Naive B cell (primary cell): ENCODE measurements at regions not wholly inside any gene's neighbourhood (a gene's known extent, or its start where the extent isn't known, plus 50 kb on each side); places are given as distances from the start of the nearest gene placed in this dataset.

Experiments used
- ATAC-seq, 2 donors: fragments of 150-1000 bp; cut with Tn5 transposase; 2 replicates each; pipeline ENCODE4 v1.10.0; 2021; ENCODE audit warnings: low read depth in 2 of 2, mild to moderate bottlenecking in 2 of 2, moderate library complexity in 2 of 2
- DNase-seq: peaks from one replicate; pipeline ENCODE4 v3.0.0; 2022
- H3K27ac Mint-ChIP-seq, 6 donors: one replicate each; pipeline ENCODE4 v1.8.0; 2020 to 2022; ENCODE audit warnings: mild to moderate bottlenecking in 6 of 6, mixed read lengths in 6 of 6, moderate library complexity in 5 of 6, inconsistent platforms in 2 of 6
- H3K27me3 Mint-ChIP-seq, 3 donors: one replicate each; pipeline ENCODE4 v1.8.0; 2021 to 2022; ENCODE audit warnings: mixed read lengths in 3 of 3, mild to moderate bottlenecking in 1 of 3
- H3K36me3 Mint-ChIP-seq, 2 donors: one replicate each; pipeline ENCODE4 v1.8.0; 2020 to 2022; ENCODE audit warnings: mixed read lengths in 2 of 2, inconsistent platforms in 1 of 2, mild to moderate bottlenecking in 1 of 2
- H3K4me1 Mint-ChIP-seq, 3 donors: one replicate each; pipeline ENCODE4 v1.8.0; 2020 to 2022; ENCODE audit warnings: mixed read lengths in 3 of 3, inconsistent platforms in 1 of 3, mild to moderate bottlenecking in 1 of 3, moderate library complexity in 1 of 3
- H3K4me3 Mint-ChIP-seq, 8 donors: one replicate each; pipeline ENCODE4 v1.8.0; 2020 to 2022; ENCODE audit warnings: mild to moderate bottlenecking in 8 of 8, mixed read lengths in 8 of 8, moderate library complexity in 8 of 8, inconsistent platforms in 2 of 8
- H3K9me3 Mint-ChIP-seq, 7 donors: one replicate each; pipeline ENCODE4 v1.8.0; 2020 to 2022; ENCODE audit warnings: mixed read lengths in 7 of 7, mild to moderate bottlenecking in 5 of 7, inconsistent platforms in 2 of 7, moderate library complexity in 1 of 7

DNA sequence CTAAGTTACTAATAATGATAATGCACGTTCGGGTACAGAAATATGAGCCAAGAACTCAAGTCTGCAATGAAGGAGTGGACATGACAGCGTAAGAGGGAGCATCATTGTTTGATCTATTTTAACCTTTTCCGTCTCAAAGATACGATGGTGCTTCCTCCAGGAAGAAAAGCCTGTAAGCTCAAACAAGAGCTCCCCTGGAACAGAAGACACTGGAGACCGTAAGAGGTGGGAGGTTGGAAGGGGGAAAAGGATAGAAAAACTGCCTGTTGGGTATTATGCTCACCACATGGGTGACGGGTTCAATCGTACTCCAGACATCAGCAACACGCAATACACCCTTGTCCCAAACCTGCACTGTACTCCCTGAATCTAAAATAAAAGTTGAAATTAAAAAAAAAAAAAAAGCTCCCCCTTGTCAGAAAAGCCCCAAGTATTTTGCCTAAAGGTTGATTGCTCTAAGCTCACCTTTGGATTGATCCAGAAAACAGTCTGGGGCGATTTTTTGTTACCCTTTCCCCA lies 180.5 kb downstream of the TRIM27 start:
- no peak for DNase-seq
- Mint-ChIP-seq H3K9me3 (peaks cover 4 to 38% (median 18%) of the 10 kb centered on the region in 7 donors), H3K36me3 (peaks cover 19 to 21% of the 10 kb centered on the region in 2 donors), H3K27me3 (peaks cover 62 to 66% (median 64%) of the 10 kb centered on the region in 3 donors), H3K4me3 (no peak overlapping the region), H3K27ac (peak overlapping the region in 1 of 6 donors; percentile 83), H3K4me1 (no peaks in the 10 kb centered on the region)
- no peak for ATAC-seq

DNA sequence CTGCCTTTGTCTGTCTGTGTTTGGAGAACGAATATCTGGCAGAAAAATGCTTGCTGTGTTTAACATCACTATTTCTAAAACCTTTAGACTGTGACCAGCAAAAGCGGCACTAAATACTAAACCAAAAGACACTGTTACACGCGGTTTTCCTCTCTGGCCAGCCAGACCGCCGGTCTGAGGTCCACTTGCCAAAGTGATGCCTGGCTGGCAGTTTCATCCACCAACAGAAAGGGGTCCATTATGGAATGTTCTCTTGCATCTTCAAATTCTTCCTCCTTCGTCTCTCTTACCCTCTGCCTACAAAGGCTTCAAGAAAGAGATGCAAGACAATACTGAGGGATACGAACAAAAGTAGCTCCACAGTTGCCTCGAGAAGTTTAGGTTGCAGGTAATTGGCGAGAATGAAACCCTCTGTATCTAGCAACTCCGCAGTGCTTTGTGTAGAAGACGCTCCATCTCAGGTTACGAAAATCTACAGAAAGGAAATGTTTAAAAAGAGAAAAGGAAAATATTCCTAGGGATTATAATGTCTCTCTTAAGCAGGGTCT lies 176.6 kb downstream of the TRIM27 start:
- Mint-ChIP-seq H3K27ac (no peak overlapping the region), H3K4me3 (no peak overlapping the region), H3K27me3 (peaks cover 60 to 69% (median 68%) of the 10 kb centered on the region in 3 donors), H3K9me3 (peaks cover 15 to 62% (median 36%) of the 10 kb centered on the region in 7 donors), H3K4me1 (no peaks in the 10 kb centered on the region), H3K36me3 (peaks cover 16 to 33% of the 10 kb centered on the region in 2 donors)
- ATAC-seq (no peak), DNase-seq (no peak)

DNA sequence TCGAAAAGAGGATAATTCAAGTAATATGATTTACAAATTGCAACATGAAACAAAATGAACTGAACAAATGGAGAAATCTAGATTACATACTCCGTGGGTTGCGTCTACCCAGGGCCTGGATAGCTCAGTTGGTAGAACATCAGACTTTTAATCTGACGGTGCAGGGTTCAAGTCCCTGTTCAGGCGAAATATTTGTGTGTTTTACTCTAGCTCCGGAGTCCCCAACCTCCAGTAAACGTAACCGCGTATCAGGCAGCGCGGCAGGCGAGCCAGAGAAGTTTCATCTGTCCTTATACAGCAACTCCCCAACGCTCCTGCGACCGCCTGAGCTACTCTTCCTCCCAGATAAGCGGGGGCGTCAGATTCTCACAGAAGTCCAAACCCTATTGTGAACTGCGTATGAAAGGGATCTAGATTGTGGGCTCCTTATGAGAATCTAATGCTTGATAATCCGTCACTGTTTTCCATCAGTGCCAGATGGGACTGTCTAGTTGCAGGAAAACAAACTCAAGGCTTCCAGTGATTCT lies 176.1 kb downstream of the TRIM27 start:
- peaks cover 58 to 68% (median 68%) of the 10 kb centered on the region in 3 donors for H3K27me3 Mint-ChIP-seq
- no peak for ATAC-seq
- H3K4me3 Mint-ChIP-seq = no peak overlapping the region
- DNase-seq = no peak
- peaks cover 15 to 62% (median 36%) of the 10 kb centered on the region in 7 donors for H3K9me3 Mint-ChIP-seq
- H3K36me3 Mint-ChIP-seq = peaks cover 16 to 33% of the 10 kb centered on the region in 2 donors
- H3K4me1 Mint-ChIP-seq = no peaks in the 10 kb centered on the region
- no peak overlapping the region for H3K27ac Mint-ChIP-seq

DNA sequence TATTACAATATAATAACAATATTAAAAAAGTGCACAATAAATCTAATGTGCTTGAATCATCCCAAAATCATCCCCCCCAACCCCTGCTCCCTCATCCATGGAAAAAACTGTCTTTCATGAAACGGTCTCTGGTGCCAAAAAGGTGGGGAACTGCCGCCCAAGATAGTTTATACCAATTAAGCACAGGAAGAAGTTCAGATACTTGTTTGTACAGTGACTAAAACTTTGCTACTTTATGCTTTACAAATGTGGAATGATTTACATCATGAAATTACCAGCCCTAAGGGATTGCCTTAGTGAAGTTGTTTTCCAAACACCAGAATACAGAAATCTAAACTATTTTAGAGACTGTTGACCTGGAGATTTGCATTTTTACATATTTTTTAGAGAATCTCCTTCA lies 175.6 kb downstream of the TRIM27 start:
- ATAC-seq (no peak), DNase-seq (no peak)
- H3K36me3 Mint-ChIP-seq = peaks cover 13 to 33% of the 10 kb centered on the region in 2 donors
- H3K4me1 Mint-ChIP-seq = no peaks in the 10 kb centered on the region
- H3K27ac Mint-ChIP-seq = no peak overlapping the region
- H3K4me3 Mint-ChIP-seq = no peak overlapping the region
- peaks cover 15 to 66% (median 34%) of the 10 kb centered on the region in 7 donors for H3K9me3 Mint-ChIP-seq
- peaks cover 54 to 64% (median 63%) of the 10 kb centered on the region in 3 donors for H3K27me3 Mint-ChIP-seq

DNA sequence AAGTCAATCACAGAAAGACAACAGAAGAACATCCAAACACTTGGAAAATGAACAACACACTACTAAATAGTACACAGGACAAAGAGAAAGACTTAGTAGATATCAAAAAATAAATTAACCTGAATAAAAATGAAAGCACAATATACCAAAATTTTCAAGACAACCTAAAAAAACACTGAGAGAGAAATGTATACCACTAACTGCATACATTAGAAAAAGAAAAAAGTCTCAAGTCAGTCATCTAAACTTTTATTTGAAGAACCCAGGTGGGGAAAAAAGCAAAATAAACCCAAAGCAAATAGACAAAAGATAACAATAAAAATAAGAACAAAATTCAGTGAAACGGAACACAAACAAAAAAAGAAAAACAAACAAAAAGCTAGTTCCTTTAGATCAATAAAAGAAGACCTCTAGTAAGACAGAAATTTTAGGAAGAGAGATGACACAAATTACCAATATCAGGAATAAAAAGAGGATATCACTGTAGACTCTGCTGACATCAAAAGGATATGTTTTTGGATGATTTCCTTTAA lies 172.8 kb downstream of the TRIM27 start:
- H3K9me3 Mint-ChIP-seq = peaks cover 12 to 73% (median 36%) of the 10 kb centered on the region in 7 donors
- H3K4me1 Mint-ChIP-seq = no peaks in the 10 kb centered on the region
- no peak overlapping the region for H3K4me3 Mint-ChIP-seq
- peaks cover 35 to 57% (median 42%) of the 10 kb centered on the region in 3 donors for H3K27me3 Mint-ChIP-seq
- H3K27ac Mint-ChIP-seq = no peak overlapping the region
- DNase-seq (no peak), ATAC-seq (no peak)
- H3K36me3 Mint-ChIP-seq = peaks cover 11 to 26% of the 10 kb centered on the region in 2 donors

DNA sequence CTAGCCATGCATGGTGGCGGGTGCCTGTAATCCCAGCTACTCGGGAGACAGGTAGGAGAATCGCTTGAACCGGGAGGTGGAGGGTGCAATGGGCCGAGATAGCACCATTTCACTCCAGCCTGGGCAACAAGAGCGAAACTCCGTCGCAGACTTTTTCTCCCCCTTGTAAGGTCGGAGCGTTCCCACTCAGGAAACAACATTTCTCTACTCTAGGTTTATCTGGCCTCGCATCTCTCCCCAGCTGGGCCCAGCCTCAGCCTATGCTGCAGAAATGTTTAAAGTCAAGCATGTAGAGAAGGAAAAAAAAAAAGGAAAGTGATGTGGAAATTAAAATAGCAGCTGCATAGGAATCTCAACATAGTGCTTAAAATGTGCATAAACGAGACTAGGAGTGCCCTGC lies 172.3 kb downstream of the TRIM27 start:
- H3K4me3 Mint-ChIP-seq = no peak overlapping the region
- DNase-seq (no peak), ATAC-seq (no peak)
- peaks cover 11 to 24% of the 10 kb centered on the region in 2 donors for H3K36me3 Mint-ChIP-seq
- H3K9me3 Mint-ChIP-seq = peaks cover 12 to 71% (median 33%) of the 10 kb centered on the region in 7 donors
- H3K27ac Mint-ChIP-seq = no peak overlapping the region
- H3K27me3 Mint-ChIP-seq = peaks cover 32 to 53% (median 39%) of the 10 kb centered on the region in 3 donors
- H3K4me1 Mint-ChIP-seq = no peaks in the 10 kb centered on the region

DNA sequence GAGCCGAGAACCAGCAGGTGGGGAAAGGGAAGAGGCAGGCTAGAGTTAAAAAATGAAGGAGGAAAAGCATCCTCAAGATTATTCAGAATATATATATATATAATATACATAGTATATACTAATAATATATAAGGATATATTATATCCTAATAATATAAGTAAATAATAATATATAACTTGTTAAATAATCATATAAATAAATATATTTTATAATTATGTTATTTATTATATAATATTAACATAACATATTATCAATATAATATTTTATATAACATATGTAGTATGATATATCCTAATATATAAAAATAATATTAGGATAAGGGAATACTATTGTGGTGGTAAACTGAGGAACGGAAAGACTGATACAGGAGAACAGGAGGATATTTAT lies 171.8 kb downstream of the TRIM27 start:
- Mint-ChIP-seq H3K4me1 (no peaks in the 10 kb centered on the region), H3K9me3 (peaks cover 12 to 72% (median 33%) of the 10 kb centered on the region in 7 donors), H3K4me3 (no peak overlapping the region), H3K27ac (no peak overlapping the region), H3K27me3 (peaks cover 30 to 49% (median 42%) of the 10 kb centered on the region in 3 donors), H3K36me3 (peaks cover 11 to 24% of the 10 kb centered on the region in 2 donors)
- no peak for DNase-seq
- ATAC-seq = no peak

DNA sequence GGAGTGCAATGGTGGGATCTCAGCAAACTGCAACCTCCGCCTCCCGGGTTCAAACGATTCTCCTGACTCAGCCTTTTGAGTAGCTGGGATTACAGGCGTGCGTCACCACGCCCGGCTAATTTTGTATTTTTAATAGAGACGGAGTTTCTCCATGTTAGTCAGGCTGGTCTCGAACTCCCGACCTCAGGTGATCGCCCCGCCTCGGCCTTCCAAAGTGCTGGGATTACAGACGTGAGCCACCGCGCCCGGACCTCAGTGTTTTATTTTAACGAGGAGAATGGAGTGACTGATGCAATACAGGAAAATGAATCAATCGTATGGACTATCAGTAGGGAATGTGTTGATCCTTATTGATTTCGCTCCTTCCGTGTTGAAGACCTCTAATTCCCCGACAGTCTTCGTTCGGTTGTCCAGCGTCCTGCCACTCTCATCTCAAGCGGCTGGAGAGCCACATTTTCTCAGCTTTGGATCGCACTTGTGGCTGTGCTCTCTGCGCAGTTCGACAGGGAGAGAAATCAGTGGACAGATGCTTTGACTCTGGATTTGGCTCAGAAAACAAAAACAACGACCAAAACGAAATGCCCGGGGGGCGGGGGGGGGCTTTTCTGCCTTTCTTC lies 166.2 kb downstream of the TRIM27 start:
- Mint-ChIP-seq H3K27me3 (peaks cover 29 to 49% (median 42%) of the 10 kb centered on the region in 3 donors), H3K27ac (no peak overlapping the region), H3K9me3 (peaks cover 0 to 37% (median 8%) of the 10 kb centered on the region in 7 donors), H3K4me3 (no peak overlapping the region), H3K36me3 (peaks cover 0 to 8% of the 10 kb centered on the region in 2 donors), H3K4me1 (no peaks in the 10 kb centered on the region)
- DNase-seq (no peak), ATAC-seq (no peak)

DNA sequence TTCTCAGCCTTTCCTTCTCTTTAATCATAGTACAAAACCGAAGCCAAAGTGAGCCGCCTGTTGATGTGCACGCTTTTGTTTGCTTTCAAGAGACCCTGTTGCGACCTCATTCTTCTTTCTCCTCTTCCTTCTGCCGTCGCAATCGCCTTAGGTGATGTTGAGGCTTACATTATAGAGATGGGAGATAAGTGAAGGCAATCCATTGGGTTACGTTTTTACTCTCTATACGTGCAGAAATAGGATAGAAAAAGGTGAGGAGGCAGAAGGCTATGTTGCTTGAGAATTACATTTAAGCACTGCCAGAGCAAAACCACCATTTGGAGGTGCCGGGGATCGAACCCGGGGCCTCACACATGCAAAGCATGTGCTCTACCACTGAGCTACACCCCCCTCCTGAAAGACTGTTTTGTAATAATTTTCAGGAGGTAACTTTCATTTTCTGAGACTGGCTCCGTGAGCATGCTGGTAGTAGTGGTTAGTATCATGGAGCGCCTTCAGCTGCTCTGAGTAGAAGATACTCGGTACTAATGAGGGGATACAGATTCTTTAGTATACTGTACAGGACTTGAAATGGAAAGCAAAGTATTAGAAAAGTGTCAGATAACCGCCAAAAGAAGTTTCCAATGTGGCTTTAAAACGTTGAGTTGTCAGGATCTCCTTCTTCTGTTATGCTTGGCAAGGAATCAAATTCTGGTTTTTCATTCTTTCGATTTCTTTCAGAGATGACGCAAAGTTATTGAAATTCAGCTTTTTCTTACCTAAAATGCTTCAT lies 165.6 kb downstream of the TRIM27 start:
- ATAC-seq (no peak), DNase-seq (no peak)
- Mint-ChIP-seq H3K27me3 (peaks cover 36 to 56% (median 49%) of the 10 kb centered on the region in 3 donors), H3K4me3 (no peak overlapping the region), H3K27ac (no peak overlapping the region), H3K9me3 (peaks cover 0 to 37% (median 7%) of the 10 kb centered on the region in 7 donors), H3K4me1 (no peaks in the 10 kb centered on the region), H3K36me3 (peaks cover 0 to 8% of the 10 kb centered on the region in 2 donors)

DNA sequence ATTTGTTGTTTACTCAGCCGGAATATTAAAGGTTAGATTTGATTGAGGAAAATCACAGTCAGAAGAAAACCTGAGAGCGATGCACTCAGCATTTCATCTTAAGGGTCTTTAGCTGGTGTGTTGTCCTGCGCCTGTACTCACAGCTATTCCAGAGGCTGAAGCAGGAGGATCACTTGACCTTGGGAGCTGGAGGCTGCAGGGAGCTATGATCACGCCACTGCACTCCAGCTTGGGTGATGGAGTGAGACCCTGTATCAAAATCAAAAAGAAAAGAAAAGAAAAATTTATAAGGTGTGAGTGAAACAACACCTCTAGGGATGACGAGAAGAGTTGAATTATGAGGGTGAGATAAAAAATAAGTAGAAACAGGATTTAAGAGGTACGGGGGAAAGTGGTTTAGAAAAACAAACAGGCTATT lies 165.0 kb downstream of the TRIM27 start:
- Mint-ChIP-seq H3K9me3 (peaks cover 0 to 42% (median 6%) of the 10 kb centered on the region in 7 donors), H3K27me3 (peaks cover 40 to 59% (median 55%) of the 10 kb centered on the region in 3 donors), H3K36me3 (peaks cover 0 to 8% of the 10 kb centered on the region in 2 donors), H3K4me3 (no peak overlapping the region), H3K4me1 (no peaks in the 10 kb centered on the region), H3K27ac (no peak overlapping the region)
- ATAC-seq = no peak
- no peak for DNase-seq

DNA sequence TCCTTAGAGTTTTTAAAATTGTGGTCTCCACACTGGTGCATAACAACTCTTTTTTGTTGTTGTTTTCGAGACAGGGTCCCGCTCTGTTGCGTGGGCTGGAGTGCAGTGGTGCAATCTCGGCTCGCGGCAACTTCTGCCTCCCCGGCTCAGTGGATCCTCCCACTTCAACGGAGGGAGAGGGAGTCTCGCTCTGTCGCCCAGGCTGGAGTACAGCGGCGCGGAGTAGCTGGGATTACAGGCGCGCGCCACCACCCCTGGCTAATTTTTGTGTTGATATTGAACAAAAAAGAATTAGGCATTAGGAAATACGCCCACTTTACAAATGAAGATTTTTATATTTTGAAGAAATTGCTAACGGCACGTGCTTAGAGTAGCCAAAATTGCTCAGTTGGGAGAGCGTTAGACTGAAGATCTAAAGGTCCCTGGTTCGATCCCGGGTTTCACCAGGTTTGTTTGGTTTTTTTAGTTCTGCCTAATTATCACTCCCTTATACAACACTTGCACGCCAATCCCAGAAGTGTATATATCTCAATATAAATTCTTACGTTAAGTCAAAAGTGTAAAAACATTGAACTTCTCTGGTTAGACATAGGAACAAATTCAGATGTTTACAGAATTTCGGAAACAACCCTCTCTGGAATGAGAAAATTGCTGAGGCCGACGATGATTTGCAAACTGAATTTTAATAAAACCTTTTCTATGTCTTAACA lies 159.6 kb downstream of the TRIM27 start:
- H3K4me3 Mint-ChIP-seq = peak overlapping the region in 1 of 8 donors; percentile 7
- ATAC-seq = no peak
- no peaks in the 10 kb centered on the region for H3K4me1 Mint-ChIP-seq
- peak overlapping the region in 2 of 6 donors; percentile 39 to 64 for H3K27ac Mint-ChIP-seq
- H3K36me3 Mint-ChIP-seq = peaks cover 6 to 12% of the 10 kb centered on the region in 2 donors
- peaks cover 67 to 84% (median 84%) of the 10 kb centered on the region in 3 donors for H3K27me3 Mint-ChIP-seq
- H3K9me3 Mint-ChIP-seq = peaks cover 4 to 59% (median 29%) of the 10 kb centered on the region in 7 donors
- no peak for DNase-seq

DNA sequence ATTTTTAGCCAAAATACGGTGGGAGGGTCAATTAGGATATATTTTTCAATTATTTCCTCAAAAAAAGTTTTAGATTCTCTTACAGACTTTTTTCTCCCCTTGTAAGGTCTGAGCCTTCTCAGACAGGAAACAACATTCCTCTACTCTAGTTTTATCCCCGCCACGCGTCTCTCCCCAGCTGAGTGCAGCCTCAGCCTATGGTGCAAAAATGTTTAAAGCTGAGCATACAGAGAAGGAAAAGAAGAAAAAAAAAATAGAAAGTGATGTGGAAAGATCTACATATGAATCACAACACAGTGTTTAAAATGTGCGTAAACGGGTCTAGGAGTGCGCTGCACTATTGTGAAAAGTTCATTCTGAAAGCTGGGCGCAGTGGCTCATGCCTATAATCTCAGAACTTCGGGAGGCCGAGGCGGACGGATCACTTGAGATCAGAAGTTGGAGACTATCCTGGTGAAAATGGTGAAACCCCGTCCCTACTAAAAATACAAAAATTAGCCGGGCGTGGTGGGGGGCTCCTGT lies 159.0 kb downstream of the TRIM27 start:
- Mint-ChIP-seq H3K27ac (peak overlapping the region in 4 of 6 donors; percentile 64 to 98 (median 78)), H3K4me3 (peak overlapping the region in 3 of 8 donors; percentile 7 to 70 (median 7)), H3K4me1 (no peaks in the 10 kb centered on the region), H3K27me3 (peaks cover 70 to 86% (median 84%) of the 10 kb centered on the region in 3 donors), H3K9me3 (peaks cover 4 to 66% (median 33%) of the 10 kb centered on the region in 7 donors), H3K36me3 (peaks cover 6 to 11% of the 10 kb centered on the region in 2 donors)
- ATAC-seq (no peak), DNase-seq (no peak)
